ENCODE measurements at regions not wholly inside any gene's neighbourhood (a gene's known extent, or its start where the extent isn't known, plus 50 kb on each side); places are given as distances from the start of the nearest gene placed in this dataset.
"Not testable (repeated sequence)": the region's sequence is repeated elsewhere in the genome, so short reads cannot be mapped to it uniquely, and the experiment has no call there.

GRCh38 chr2:90087792-90088191, 1396.3 kb downstream of the RPIA start:
- TF ChIP-seq, protein P1, sequence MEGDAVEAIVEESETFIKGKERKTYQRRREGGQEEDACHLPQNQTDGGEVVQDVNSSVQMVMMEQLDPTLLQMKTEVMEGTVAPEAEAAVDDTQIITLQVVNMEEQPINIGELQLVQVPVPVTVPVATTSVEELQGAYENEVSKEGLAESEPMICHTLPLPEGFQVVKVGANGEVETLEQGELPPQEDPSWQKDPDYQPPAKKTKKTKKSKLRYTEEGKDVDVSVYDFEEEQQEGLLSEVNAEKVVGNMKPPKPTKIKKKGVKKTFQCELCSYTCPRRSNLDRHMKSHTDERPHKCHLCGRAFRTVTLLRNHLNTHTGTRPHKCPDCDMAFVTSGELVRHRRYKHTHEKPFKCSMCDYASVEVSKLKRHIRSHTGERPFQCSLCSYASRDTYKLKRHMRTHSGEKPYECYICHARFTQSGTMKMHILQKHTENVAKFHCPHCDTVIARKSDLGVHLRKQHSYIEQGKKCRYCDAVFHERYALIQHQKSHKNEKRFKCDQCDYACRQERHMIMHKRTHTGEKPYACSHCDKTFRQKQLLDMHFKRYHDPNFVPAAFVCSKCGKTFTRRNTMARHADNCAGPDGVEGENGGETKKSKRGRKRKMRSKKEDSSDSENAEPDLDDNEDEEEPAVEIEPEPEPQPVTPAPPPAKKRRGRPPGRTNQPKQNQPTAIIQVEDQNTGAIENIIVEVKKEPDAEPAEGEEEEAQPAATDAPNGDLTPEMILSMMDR (IDR thresholded peaks at IDR 0.05): not testable (repeated sequence)
- not testable (repeated sequence) for TF ChIP-seq POLR2AphosphoS5 (IDR thresholded peaks at IDR 0.05)

Data from suprapubic skin (tissue), 3 donors.